Uterus (tissue), 2 donors: ENCODE measurements at regions not wholly inside any gene's neighbourhood (a gene's known extent, or its start where the extent isn't known, plus 50 kb on each side); places are given as distances from the start of the nearest gene placed in this dataset.

ENCODE experiments used
- CTCF ChIP-seq, 4 experiments: fragments of 200-600 bp in 2 of 4; fragments of 450-650 bp in 2 of 4; sonication (generic) in 2 of 4; IDR thresholded peaks; one replicate each; pipeline ENCODE4 v1.5.1; 2016 to 2019; ENCODE audit warnings: antibody characterized with exemption in 4 of 4, mild to moderate bottlenecking in 2 of 4, moderate library complexity in 1 of 4
- POLR2A ChIP-seq, 2 donors: fragments of 450-650 bp; IDR thresholded peaks; one replicate each; pipeline ENCODE4 v1.6.1; 2016; ENCODE audit warnings: antibody characterized with exemption in 2 of 2, mild to moderate bottlenecking in 1 of 2, moderate library complexity in 1 of 2

- TF ChIP-seq CTCF (IDR thresholded peaks at IDR 0.05) (no peak), POLR2A (IDR thresholded peaks at IDR 0.05) (no peak)
Observed at GRCh38 chr2:10233131-10234012, 69.3 kb upstream of the HPCAL1 start.
